AG08395 (cell line): ENCODE measurements at regions not wholly inside any gene's neighbourhood (a gene's known extent, or its start where the extent isn't known, plus 50 kb on each side); places are given as distances from the start of the nearest gene placed in this dataset.
"Not testable (repeated sequence)": the region's sequence is repeated elsewhere in the genome, so short reads cannot be mapped to it uniquely, and the experiment has no call there.

ENCODE experiments used
- DNase-seq: peaks from one replicate; pipeline ENCODE4 v3.0.0; 2012; ENCODE audit warnings: mixed read lengths, low spot score

- no peak for DNase-seq
Observed at GRCh38 chr18:29361843-29362242, 1184.9 kb upstream of the CDH2 start.

GRCh38 chr18:29360659-29361058 lies 1183.7 kb upstream of the CDH2 start:
- DNase-seq = not testable (repeated sequence)

GRCh38 chr18:29359222-29359621 lies 1182.3 kb upstream of the CDH2 start:
- not testable (repeated sequence) for DNase-seq

- no peak for DNase-seq
Observed at GRCh38 chr18:29351171-29351570, 1174.2 kb upstream of the CDH2 start.

GRCh38 chr18:29328932-29329331 lies 1152.0 kb upstream of the CDH2 start:
- DNase-seq = no peak

GRCh38 chr18:29326214-29326613 lies 1149.3 kb upstream of the CDH2 start:
- DNase-seq = no peak

DNA sequence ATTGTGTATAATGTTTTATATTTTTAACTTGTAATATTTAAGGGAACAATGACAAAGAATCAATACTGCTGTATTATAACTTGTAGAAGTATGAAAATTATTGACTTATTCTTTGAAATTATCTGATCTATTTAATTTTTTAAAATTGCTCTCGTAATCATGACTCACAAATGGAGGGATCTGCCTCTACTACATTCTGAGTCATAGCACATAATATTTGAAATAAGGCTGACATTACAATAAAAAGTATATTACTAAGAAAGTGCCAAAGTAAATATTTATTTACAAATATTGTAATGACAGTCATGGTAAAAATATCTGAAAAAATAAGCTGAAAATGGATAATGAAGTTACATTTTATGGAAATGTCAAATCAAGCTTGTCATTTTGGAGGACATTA lies 1144.6 kb upstream of the CDH2 start:
- DNase-seq = no peak

GRCh38 chr18:29313312-29313711 lies 1136.4 kb upstream of the CDH2 start:
- DNase-seq = no peak

GRCh38 chr18:29311580-29311979 lies 1134.7 kb upstream of the CDH2 start:
- DNase-seq = no peak

- DNase-seq = no peak
Observed at GRCh38 chr18:29309366-29309765, 1132.4 kb upstream of the CDH2 start.

GRCh38 chr18:29307982-29308381 lies 1131.1 kb upstream of the CDH2 start:
- no peak for DNase-seq

DNA sequence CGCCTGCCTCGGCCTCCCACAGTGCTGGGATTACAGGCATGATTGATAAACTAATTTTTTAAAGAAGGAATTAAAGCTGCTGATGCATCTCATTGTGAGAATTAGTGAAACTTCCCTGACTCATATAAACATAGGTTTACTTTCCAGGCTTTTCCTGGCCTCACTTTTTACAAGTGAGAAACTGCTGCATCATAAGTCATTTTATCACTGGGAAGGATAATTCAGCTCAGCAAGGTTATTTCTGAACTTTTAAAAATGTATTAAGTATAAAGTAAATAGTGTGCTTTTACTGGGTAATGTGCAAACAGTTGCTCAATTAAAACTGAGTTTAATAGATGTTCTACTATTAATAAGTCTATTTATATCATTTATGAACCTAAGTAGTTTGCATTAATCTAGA lies 1130.3 kb upstream of the CDH2 start:
- DNase-seq = no peak

DNA sequence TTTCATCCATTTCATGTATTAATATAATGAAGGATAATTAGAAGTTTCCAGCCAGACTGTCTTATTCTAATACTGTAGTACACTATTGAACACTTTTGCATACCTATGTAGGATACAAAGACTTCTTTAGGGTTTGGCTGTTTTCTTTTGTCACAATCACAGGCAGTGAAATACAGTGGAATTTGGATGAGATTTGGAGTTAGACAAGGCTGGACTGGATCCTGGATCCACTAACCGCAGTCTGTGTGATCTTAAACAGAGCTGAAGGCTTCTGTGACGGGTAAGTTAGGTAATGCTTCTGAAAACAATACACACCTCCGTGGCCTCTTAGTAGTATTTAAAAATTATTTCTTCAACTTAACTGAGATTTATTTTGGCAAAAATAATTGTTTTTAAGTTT lies 1128.6 kb upstream of the CDH2 start:
- DNase-seq = no peak

- DNase-seq = no peak
Observed at GRCh38 chr18:29301048-29301447, 1124.1 kb upstream of the CDH2 start.

DNA sequence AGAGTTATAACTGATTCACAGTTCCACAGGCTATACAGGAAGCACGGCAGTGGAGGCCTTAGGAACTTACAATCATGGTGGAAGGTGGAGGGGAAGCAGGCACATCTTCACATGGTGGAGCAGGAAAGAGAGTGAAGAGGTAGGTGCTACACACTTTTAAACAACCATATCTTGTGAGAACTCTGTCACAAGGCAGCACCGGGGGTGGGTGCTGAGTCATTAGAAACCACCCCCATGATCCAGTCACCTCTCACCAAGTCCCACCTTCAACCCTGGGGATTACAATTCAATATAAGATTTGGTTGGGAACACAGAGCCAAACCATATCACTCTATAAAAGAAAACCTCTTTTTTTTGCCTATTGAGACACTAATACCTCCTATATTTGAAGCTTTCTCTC lies 1108.5 kb upstream of the CDH2 start:
- DNase-seq = no peak

DNA sequence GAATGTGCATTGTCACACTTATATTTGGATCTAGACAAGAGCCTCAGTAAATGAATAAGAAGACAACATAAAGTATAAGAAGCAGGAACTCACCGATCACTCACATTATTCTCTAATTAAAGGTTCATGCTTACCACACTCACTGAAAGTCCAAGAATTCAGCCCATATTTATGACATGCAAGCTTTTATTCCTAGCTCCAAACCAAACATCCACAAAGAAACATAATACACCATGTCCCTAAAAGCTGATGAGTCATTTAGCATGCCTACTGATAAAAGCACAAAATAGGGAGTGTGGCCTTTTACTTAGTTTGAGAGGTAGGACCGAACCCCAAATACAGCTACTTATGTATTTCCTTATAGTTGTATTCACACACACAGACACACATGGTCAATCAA lies 1094.6 kb upstream of the CDH2 start:
- no peak for DNase-seq

DNA sequence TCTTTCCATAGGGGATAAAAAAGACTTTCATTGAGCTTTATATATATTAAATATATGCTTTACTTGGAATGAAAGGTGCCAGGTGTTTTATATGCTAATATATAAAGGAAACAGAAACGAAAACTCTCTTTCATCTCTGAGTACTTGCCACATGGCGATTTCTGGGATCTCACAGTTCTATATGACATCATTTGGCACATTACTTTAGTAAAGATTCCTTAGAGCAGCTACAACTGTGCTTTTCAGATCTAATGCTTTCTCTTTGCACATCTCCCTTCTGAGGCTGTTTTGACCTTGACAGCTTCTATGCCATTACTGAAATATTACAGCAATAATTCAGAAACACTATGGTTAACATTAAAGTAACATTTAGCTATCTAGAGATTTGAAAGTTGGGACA lies 1082.9 kb upstream of the CDH2 start:
- DNase-seq = no peak

DNA sequence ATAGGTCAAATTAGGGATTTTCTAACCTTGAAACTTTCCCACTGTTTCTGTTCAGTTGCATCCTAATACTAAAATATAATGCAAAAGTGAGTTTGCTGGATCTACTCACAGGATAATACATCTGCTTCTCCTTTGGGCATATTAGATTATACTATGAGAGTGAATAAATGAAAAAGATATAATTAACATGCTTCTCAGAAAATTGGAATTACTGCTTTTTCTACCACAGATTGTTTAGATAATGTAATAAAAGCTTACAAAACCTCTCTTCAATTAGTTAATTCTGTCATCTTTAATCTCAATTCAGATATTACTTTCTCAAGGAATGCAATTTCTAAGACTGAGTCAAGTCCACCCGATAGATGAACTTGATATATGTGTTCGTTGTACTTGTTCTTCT lies 1077.2 kb upstream of the CDH2 start:
- DNase-seq = no peak

GRCh38 chr18:29251681-29252080 lies 1074.8 kb upstream of the CDH2 start:
- no peak for DNase-seq

DNA sequence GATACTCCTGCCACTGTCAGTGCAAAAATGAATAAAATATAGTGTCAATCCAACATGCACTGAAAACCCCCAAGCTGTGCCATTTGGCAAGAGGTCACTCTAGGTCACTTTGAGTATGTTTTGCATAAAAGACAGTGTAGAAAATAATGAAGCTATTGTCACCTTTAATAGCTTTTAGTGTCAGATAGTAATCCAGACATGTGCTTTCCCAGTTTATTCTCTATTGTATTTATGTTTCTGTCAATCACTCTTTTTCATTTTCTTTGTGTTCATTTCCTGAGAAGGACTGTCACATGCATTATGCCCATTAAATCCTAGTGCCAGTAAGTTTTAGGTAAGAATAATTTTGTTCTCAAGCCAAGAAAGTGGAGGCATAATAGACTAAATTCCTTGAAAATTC lies 1073.9 kb upstream of the CDH2 start:
- DNase-seq = no peak

- DNase-seq = no peak
Observed at GRCh38 chr18:29250259-29250658, 1073.3 kb upstream of the CDH2 start.

DNA sequence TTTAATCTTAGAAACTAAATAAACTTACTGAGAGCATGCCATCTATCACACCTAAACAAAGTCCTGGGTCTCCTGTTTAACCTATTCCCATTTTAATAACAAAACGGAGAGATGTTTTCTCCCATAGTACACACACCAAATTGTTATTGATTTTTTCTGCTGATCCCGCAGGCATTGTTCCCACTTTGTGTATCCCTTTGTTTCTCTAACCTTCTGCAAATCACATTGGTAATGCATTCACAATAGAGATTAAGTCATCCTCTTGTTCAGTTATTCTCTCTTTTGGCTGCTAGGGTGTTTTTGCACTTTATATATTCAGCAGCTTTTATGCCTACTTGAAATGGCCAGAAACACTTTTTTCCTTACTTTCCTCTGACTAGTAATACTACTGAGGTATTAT lies 1071.9 kb upstream of the CDH2 start:
- DNase-seq = no peak

DNA sequence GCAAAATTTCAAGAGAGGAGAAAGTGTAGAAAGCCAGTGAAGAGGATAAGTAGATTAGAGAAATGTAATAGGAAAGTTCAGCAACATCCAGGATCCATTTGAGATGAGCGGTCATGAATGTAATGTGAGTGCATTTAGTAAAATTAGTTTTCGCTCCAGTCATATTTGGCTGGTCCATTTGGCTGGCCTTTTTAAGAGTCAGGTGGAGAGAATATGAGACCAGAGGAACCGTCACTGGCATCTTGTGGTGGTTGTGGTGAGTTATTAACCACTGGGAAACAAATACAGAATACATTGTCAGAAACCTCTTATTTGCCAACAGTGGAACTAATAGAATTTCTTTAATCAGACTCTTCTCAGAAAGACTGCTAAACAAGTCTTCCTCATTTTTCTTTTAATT lies 1064.3 kb upstream of the CDH2 start:
- no peak for DNase-seq

DNA sequence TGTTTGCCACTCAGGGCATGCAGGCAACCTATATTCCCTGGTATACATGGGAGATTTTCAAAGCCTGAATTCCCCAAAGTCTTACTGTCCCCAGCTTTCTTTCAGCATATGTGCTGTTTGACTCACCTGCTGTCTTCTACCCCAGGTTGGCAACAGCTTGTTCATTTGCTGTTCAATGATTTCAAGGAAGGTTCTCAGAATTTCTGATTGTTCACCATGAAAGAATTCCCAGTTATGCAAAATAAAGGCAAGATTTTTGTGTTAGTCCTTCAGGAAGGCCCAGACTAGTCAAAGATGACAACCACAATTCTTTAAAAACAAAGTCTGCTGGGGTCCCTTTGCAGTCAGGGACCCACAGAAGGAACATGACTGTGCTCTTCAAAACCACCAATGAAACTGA lies 1057.8 kb upstream of the CDH2 start:
- DNase-seq = no peak

DNA sequence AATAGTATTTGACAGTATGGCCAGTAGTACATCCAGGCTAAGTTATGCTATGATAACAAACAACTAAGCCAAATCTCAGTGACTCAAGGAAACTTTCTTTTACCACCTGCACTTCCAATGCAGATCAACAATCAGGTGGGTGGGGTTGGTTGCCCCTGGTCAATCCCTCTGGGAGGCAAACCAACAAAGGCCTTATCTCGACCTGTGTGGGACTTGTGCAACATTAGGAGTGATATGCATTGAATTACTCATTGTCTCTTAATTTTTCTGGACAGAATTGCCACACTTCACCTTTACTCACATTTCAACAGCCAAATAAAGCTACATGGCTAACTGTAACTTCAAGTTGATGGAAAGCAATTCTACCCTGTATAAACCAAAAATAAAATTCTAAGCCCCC lies 1049.3 kb upstream of the CDH2 start:
- DNase-seq = no peak
